A204.1 (cell line): ENCODE measurements at regions not wholly inside any gene's neighbourhood (a gene's known extent, or its start where the extent isn't known, plus 50 kb on each side); places are given as distances from the start of the nearest gene placed in this dataset.
"Not testable (repeated sequence)": the region's sequence is repeated elsewhere in the genome, so short reads cannot be mapped to it uniquely, and the experiment has no call there.

Experiments
- FAIRE-seq: peaks from 2 replicates; lab custom pipeline; 2012; peaks lifted over from hg19 to GRCh38; lab: Jason Lieb, UNC

DNA sequence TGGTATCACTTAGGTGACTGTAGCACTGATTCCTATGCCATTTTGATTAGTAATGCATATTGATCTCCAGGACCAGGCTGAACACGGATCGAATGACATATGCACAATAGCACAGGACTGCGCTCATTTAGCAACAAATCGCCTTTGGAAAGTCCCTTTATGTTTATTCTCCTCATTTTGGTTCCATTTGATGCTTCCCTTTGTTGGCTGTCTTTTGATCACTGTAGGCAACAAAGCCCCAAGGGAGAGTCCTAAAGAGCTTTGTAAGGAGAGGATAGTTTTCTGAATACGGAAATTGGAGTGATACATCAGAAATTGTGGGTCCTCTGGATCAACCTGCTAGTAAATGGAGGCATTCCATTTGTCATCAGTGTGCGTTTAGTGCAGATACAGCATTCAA is 1111.4 kb downstream of the SORCS1 start:
- no peak for FAIRE-seq

DNA sequence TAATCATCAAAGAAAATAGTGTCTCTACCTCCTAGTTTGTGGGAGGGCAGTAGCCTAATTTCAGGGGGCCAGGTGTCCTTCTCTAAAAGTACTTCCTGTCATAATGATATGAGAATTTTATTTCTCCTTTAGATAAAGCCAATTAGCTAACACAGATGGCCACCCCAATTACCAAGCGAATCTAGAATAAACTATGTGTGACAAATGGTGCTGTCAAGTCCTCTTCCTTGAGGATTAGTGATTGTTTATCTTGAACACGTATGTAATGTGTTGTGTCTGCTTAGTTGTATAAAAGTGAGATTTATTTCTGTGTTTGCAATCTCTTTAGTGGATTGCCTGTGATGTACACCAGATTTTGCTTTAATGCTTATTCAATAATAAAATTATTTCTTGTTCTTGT is 1120.0 kb downstream of the SORCS1 start:
- no peak for FAIRE-seq

- no peak for FAIRE-seq
Measured at GRCh38 chr10:106043863-106044262, 1120.6 kb downstream of the SORCS1 start.

GRCh38 chr10:106038246-106038645 is 1126.3 kb downstream of the SORCS1 start:
- no peak for FAIRE-seq

DNA sequence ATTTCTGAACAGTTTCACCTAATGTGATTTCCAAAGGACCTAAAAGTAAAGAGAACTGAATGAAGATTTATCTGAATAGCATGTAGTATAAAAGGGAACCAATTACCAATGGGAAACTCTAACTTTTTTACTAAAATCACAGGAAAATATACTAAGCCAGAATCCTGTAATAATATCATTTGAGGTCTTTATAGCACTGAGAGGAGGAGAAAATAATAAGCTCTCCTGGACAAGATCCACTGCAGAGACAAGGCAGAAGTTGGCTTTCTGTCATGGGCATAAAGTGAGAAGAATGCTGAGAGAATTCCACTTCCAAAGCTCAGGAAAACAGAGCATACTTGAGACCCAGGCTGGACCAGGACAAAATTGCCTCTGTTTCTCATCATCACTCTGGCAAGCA is 1131.4 kb downstream of the SORCS1 start:
- no peak for FAIRE-seq

GRCh38 chr10:106032450-106033002 is 1132.0 kb downstream of the SORCS1 start:
- no peak for FAIRE-seq

DNA sequence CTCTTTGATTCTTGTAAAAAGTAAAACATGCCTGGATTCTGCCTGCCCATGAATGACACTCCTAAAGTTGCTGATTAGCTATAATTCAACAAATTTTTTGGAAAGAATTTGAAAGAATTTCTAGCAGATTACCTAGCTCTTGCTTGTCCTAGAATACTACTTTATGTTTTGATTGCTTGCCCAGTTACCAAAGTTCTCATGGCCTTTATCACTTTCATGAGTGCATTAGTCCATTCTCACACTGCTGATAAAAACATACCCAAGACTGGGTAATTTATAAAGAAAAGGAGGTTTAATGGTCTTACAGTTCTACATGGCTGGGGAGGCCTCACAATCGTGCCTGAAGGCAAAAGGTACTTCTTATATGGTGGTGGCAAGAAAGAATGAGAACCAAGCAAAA is 1137.3 kb downstream of the SORCS1 start:
- no peak for FAIRE-seq

GRCh38 chr10:106025208-106025811 is 1139.2 kb downstream of the SORCS1 start:
- FAIRE-seq = no peak

DNA sequence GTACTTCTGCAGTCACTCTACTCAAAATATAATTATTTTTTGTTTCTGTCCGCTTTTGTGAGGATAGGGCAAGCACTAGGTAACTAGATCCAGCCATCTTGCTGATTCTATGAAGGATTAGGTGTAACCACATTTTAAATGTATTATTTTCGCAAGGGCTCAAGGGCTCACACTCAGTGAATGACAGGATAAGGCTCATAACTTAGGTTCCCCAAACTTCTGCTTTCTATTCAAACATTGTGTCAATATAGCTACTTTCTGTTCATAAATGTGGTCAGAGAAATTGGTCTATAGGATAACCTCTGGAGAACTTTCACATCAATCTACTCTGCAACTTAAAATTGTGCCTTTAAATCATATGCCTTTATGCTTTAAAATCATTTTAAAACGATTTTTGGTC is 1141.2 kb downstream of the SORCS1 start:
- FAIRE-seq = no peak

GRCh38 chr10:106019559-106019958 is 1144.9 kb downstream of the SORCS1 start:
- not testable (repeated sequence) for FAIRE-seq

GRCh38 chr10:106015369-106016199 is 1148.9 kb downstream of the SORCS1 start:
- not testable (repeated sequence) for FAIRE-seq

DNA sequence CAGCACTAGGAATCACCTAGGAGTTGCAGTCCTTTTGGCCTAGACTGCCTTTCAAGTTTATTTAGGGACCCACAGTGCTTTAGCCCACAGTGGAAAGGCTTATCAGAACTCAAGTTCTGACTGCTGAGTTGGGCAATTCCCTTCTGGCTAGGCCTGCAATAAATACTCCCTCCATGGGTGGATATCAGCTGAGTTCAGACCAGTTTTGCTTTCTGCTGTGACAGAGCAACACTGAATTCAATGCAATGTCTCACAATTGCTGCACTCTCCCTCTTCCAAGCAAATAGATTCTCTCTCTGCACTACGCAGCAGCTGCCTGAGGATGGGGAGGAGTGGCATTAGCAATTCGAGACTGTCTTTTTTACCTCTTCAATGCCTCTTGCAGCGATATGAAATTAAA is 1153.3 kb downstream of the SORCS1 start:
- FAIRE-seq = no peak

DNA sequence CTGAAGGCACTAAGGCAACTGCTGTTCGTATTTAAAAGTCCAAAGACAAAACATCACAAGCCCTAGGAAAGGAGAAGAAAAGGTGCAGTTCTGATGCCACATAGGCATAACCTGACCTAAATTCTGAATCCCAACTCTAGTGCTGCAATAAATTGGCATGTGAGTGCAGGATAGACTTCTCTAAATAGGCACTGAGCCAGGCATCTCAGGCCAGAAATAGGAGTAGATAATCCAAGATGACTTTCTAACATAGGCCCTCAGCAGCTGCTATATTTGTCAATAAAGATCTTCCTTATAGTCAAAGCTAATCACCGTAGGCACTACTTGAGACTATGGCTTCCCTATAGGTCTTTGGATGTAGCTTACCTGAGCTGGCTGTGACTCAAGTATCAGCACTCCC is 1163.8 kb downstream of the SORCS1 start:
- FAIRE-seq = no peak

DNA sequence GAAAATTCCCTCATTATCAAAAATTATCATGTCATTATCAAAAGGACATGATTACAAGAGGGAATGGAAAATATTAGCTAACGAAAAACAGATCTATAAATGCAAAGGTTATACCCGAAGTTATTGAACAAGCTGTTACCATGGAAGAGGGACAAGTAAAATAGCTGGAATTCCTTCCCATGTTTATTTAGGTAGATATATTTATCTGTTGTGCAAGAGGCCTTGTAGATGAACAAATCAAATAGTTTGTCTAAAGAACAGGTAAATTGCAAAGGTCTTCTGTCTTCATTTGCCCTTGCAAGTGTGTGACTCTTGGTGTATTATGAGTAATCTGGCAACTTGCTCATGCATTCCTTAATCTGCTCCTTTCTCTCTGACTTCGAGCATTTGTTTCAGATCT is 1170.9 kb downstream of the SORCS1 start:
- FAIRE-seq = no peak

DNA sequence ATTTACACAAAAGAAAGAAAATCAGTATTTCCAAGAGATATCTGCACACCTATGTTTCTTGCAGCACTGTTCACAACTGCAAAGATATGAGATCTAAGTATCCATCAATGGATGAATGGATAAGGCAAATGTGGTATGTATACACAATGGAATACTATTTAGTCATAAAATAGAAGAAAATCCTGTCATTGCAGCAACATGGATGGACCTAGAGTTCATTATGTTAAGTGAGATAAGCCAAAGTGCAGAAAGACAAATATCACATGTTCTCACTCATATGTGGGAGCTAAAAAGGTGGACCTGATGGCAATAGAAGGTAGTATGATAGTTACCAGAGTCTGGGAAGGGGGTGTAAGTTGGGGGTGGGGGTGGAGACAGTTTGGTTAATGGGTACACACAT is 1171.6 kb downstream of the SORCS1 start:
- FAIRE-seq = no peak

GRCh38 chr10:105990529-105990928 is 1174.0 kb downstream of the SORCS1 start:
- FAIRE-seq = no peak

GRCh38 chr10:105989995-105990394 is 1174.5 kb downstream of the SORCS1 start:
- no peak for FAIRE-seq

DNA sequence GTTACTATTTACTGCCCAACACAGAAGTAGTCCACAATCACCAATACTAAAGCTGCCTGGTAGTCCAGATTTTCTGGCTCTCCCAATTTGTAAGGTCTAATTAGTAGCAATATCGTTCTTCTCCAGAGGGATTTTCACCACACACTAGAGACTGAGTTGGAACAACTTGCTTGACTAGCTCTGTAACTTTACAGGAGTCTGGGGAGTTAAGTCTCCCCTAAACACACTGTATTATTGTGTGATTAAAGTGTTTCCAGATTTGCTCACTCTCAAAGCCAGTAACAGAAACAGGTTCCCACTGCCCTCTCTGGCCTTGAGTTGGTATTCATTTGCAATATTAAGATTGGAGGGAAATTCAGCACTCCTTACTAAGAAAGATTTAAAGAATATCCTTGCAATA is 1175.7 kb downstream of the SORCS1 start:
- no peak for FAIRE-seq

- no peak for FAIRE-seq
Measured at GRCh38 chr10:105986912-105987635, 1177.4 kb downstream of the SORCS1 start.

GRCh38 chr10:105986486-105986885 is 1178.0 kb downstream of the SORCS1 start:
- no peak for FAIRE-seq

GRCh38 chr10:105982735-105983134 is 1181.8 kb downstream of the SORCS1 start:
- FAIRE-seq = no peak

- no peak for FAIRE-seq
Measured at GRCh38 chr10:105981679-105982078, 1182.8 kb downstream of the SORCS1 start.
